DMS79 (cell line): ENCODE measurements at regions not wholly inside any gene's neighbourhood (a gene's known extent, or its start where the extent isn't known, plus 50 kb on each side); places are given as distances from the start of the nearest gene placed in this dataset.
"Not testable (repeated sequence)": the region's sequence is repeated elsewhere in the genome, so short reads cannot be mapped to it uniquely, and the experiment has no call there.

Source experiments
- DNase-seq: peaks from one replicate; lab custom pipeline; 2025; lab: John Stamatoyannopoulos, UW

GRCh38 chr1:228943436-228943835 is 208.2 kb downstream of the RHOU start:
- DNase-seq = no peak

- no peak for DNase-seq
Measured at GRCh38 chr1:228944296-228944695, 209.0 kb downstream of the RHOU start.

- DNase-seq = no peak
Measured at GRCh38 chr1:228944935-228945371, 209.7 kb downstream of the RHOU start.

- no peak for DNase-seq
Measured at GRCh38 chr1:228945885-228946284, 210.6 kb downstream of the RHOU start.

- not testable (repeated sequence) for DNase-seq
Measured at GRCh38 chr1:228949617-228950016, 214.3 kb downstream of the RHOU start.

- DNase-seq = no peak
Measured at GRCh38 chr1:228953207-228953606, 217.9 kb downstream of the RHOU start.

- not testable (repeated sequence) for DNase-seq
Measured at GRCh38 chr1:228953808-228954207, 218.5 kb downstream of the RHOU start.

- no peak for DNase-seq
Measured at GRCh38 chr1:228955691-228956090, 220.4 kb downstream of the RHOU start.

GRCh38 chr1:228956864-228957263 is 221.6 kb downstream of the RHOU start:
- DNase-seq = no peak

GRCh38 chr1:228957535-228957934 is 222.3 kb downstream of the RHOU start:
- no peak for DNase-seq

GRCh38 chr1:228958121-228958520 is 222.8 kb downstream of the RHOU start:
- no peak for DNase-seq

GRCh38 chr1:228958741-228959140 is 223.5 kb downstream of the RHOU start:
- DNase-seq = no peak

- DNase-seq = no peak
Measured at GRCh38 chr1:228960705-228961104, 225.4 kb downstream of the RHOU start.

GRCh38 chr1:228961511-228961910 is 226.2 kb downstream of the RHOU start:
- no peak for DNase-seq

GRCh38 chr1:228963795-228964177 is 228.5 kb downstream of the RHOU start:
- no peak for DNase-seq

GRCh38 chr1:228964178-228965089 is 229.2 kb downstream of the RHOU start:
- no peak for DNase-seq

- no peak for DNase-seq
Measured at GRCh38 chr1:228968891-228969606, 233.8 kb downstream of the RHOU start.

- no peak for DNase-seq
Measured at GRCh38 chr1:228969953-228970800, 234.9 kb downstream of the RHOU start.

- no peak for DNase-seq
Measured at GRCh38 chr1:228972576-228972975, 237.3 kb downstream of the RHOU start.

- no peak for DNase-seq
Measured at GRCh38 chr1:228974273-228974672, 239.0 kb downstream of the RHOU start.

GRCh38 chr1:228975238-228975907 is 240.1 kb downstream of the RHOU start:
- no peak for DNase-seq

- DNase-seq = no peak
Measured at GRCh38 chr1:228976316-228976715, 241.0 kb downstream of the RHOU start.
